GM19467 (cell line): ENCODE measurements at regions not wholly inside any gene's neighbourhood (a gene's known extent, or its start where the extent isn't known, plus 50 kb on each side); places are given as distances from the start of the nearest gene placed in this dataset.

Experiments used
- ATAC-seq: cut with Tn5 transposase; IDR thresholded peaks from one replicate; pipeline ENCODE4 v1.9.1; 2021; ENCODE audit warnings: mild to moderate bottlenecking, moderate library complexity; ENCODE audit not compliant: unreplicated experiment

- no peak for ATAC-seq
Observed at GRCh38 chr11:112634995-112635737, 326.1 kb upstream of the NCAM1 start.

- ATAC-seq: no peak
Observed at GRCh38 chr11:112637076-112637475, 324.1 kb upstream of the NCAM1 start.

- ATAC-seq: no peak
Observed at GRCh38 chr11:112637876-112638275, 323.3 kb upstream of the NCAM1 start.

- ATAC-seq: no peak
Observed at GRCh38 chr11:112639469-112639868, 321.8 kb upstream of the NCAM1 start.

- no peak for ATAC-seq
Observed at GRCh38 chr11:112643416-112643815, 317.8 kb upstream of the NCAM1 start.

GRCh38 chr11:112644410-112645131 lies 316.6 kb upstream of the NCAM1 start:
- peak; percentile 63 for ATAC-seq

- no peak for ATAC-seq
Observed at GRCh38 chr11:112649856-112650255, 311.4 kb upstream of the NCAM1 start.

GRCh38 chr11:112650527-112650926 lies 310.7 kb upstream of the NCAM1 start:
- ATAC-seq: no peak

- no peak for ATAC-seq
Observed at GRCh38 chr11:112651386-112651785, 309.8 kb upstream of the NCAM1 start.

- ATAC-seq: no peak
Observed at GRCh38 chr11:112652786-112653390, 308.3 kb upstream of the NCAM1 start.

- no peak for ATAC-seq
Observed at GRCh38 chr11:112655371-112655770, 305.8 kb upstream of the NCAM1 start.

- ATAC-seq: no peak
Observed at GRCh38 chr11:112656772-112657428, 304.3 kb upstream of the NCAM1 start.

- ATAC-seq: no peak
Observed at GRCh38 chr11:112658431-112658878, 302.8 kb upstream of the NCAM1 start.

GRCh38 chr11:112661146-112661545 lies 300.1 kb upstream of the NCAM1 start:
- no peak for ATAC-seq

GRCh38 chr11:112661571-112661970 lies 299.6 kb upstream of the NCAM1 start:
- ATAC-seq: no peak

- ATAC-seq: no peak
Observed at GRCh38 chr11:112662554-112662953, 298.7 kb upstream of the NCAM1 start.

GRCh38 chr11:112663947-112664634 lies 297.1 kb upstream of the NCAM1 start:
- ATAC-seq: no peak

GRCh38 chr11:112665291-112665690 lies 295.9 kb upstream of the NCAM1 start:
- no peak for ATAC-seq

- no peak for ATAC-seq
Observed at GRCh38 chr11:112666253-112666652, 295.0 kb upstream of the NCAM1 start.

GRCh38 chr11:112670806-112671570 lies 290.2 kb upstream of the NCAM1 start:
- no peak for ATAC-seq
